ENCODE measurements at regions not wholly inside any gene's neighbourhood (a gene's known extent, or its start where the extent isn't known, plus 50 kb on each side); places are given as distances from the start of the nearest gene placed in this dataset.
A peak's percentile ranks its signal among the peaks of the same experiment; 100 is the strongest.

DNA sequence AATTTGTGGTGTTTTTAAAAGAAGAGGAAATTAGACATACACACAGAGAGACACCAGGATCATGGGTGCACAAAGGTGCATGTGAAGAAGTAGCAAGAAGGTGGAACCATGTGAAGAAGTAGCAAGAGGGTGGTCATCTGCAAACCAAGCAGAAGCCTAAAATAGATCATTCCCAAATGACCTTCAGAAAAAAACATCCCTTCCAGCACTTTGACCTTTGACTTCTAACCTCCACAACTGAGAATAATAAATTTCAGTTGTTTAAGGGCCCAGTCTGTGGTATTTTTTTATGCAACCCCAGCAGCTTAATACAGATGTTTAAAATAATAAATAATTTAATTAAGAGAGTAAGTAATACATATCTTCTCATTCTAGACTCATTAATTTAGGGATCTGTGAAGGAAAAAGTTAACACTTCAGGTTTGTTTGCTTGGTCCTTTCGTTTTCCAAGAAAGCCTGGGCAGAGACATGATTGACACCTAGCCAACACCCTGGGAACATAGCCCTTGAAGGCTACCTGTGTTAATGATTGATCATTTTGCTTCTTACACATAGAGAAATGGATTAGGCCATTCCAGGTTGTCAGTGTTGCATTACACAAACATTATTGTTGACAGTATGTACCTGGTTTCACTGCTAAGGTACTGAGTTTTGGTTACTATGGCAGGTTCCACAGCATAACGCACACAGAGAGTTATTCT, 1331.2 kb upstream of the GBE1 start:
- TF ChIP-seq, protein P1, sequence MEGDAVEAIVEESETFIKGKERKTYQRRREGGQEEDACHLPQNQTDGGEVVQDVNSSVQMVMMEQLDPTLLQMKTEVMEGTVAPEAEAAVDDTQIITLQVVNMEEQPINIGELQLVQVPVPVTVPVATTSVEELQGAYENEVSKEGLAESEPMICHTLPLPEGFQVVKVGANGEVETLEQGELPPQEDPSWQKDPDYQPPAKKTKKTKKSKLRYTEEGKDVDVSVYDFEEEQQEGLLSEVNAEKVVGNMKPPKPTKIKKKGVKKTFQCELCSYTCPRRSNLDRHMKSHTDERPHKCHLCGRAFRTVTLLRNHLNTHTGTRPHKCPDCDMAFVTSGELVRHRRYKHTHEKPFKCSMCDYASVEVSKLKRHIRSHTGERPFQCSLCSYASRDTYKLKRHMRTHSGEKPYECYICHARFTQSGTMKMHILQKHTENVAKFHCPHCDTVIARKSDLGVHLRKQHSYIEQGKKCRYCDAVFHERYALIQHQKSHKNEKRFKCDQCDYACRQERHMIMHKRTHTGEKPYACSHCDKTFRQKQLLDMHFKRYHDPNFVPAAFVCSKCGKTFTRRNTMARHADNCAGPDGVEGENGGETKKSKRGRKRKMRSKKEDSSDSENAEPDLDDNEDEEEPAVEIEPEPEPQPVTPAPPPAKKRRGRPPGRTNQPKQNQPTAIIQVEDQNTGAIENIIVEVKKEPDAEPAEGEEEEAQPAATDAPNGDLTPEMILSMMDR (IDR thresholded peaks at IDR 0.05; ENCODE audit: insufficient read depth, low read length, poor library complexity, severe bottlenecking) = no peak
- no peak for TF ChIP-seq EZH2phosphoT487 (conservative IDR thresholded peaks at IDR 0.05; ENCODE audit: low read length)
- Histone ChIP-seq H3K79me2 (ENCODE audit: insufficient read depth, low read length) (no peaks in the 10 kb centered on the region), H3K4me2 (ENCODE audit: low read depth, low read length, poor library complexity, severe bottlenecking) (no peak overlapping the region), H3K27me3 (ENCODE audit: low read length) (no peaks in the 10 kb centered on the region), H4K20me1 (ENCODE audit: low read depth, low read length) (no peaks in the 10 kb centered on the region), H3K9ac (ENCODE audit: low read length) (no peak overlapping the region), H2AFZ (ENCODE audit: low read depth, low read length, severe bottlenecking) (no peak overlapping the region), H3K9me2 (replicated peaks; ENCODE audit: insufficient read depth, low read length) (no peaks in the 10 kb centered on the region; the same call in 1 of the 2 replicates), H3K27ac (ENCODE audit: low read depth, low read length) (no peak overlapping the region), H3F3A (ENCODE audit: insufficient read depth) (no peaks in the 10 kb centered on the region), H3K4me3 (ENCODE audit: insufficient read depth, low read length, poor library complexity, severe bottlenecking) (no peak overlapping the region), H3K36me3 (ENCODE audit: low read length) (no peaks in the 10 kb centered on the region; the same call in 1 of the 2 replicates), H3K9me3 (ENCODE audit: insufficient read depth, low read length) (0 out of 2 replicates have a peak, but pooled peaks cover 4% of the 10 kb centered on the region)

DNA sequence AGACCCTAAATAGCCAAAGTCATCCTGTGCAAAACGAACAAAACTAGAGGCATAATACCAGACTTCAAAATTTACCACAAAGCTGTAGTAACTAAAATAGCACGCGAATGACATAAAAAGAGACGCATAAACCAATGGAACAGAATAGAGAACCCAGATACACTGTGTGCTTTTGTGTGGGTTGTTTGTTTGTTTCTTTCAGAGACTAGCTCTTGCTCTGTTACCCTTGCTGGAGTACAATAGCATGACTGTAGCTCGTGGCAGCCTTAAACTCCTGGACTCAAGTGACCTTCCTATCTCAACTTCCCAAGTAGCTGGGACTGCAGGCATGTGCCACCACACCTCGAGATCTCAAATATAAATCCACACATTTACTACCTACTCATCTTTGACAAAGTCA, 1314.6 kb upstream of the GBE1 start:
- Histone ChIP-seq H3K27me3 (ENCODE audit: low read length) (no peaks in the 10 kb centered on the region), H3K27ac (ENCODE audit: low read depth, low read length) (no peak overlapping the region), H3K9ac (ENCODE audit: low read length) (no peak overlapping the region), H3K79me2 (ENCODE audit: insufficient read depth, low read length) (no peaks in the 10 kb centered on the region), H3K9me3 (ENCODE audit: insufficient read depth, low read length) (no peaks in the 10 kb centered on the region; the same call in 1 of the 2 replicates), H3K4me3 (ENCODE audit: insufficient read depth, low read length, poor library complexity, severe bottlenecking) (no peak overlapping the region), H3F3A (ENCODE audit: insufficient read depth) (no peaks in the 10 kb centered on the region), H3K36me3 (ENCODE audit: low read length) (0 out of 2 replicates have a peak, but pooled peaks cover under 1% of the 10 kb centered on the region), H3K9me2 (replicated peaks; ENCODE audit: insufficient read depth, low read length) (no peaks in the 10 kb centered on the region), H3K4me2 (ENCODE audit: low read depth, low read length, poor library complexity, severe bottlenecking) (no peak overlapping the region), H4K20me1 (ENCODE audit: low read depth, low read length) (no peaks in the 10 kb centered on the region), H2AFZ (ENCODE audit: low read depth, low read length, severe bottlenecking) (peak overlapping the region; percentile 93)
- TF ChIP-seq, protein P1 (IDR thresholded peaks at IDR 0.05; ENCODE audit: insufficient read depth, low read length, poor library complexity, severe bottlenecking) = no peak
- TF ChIP-seq EZH2phosphoT487 (conservative IDR thresholded peaks at IDR 0.05; ENCODE audit: low read length) = no peak

DNA sequence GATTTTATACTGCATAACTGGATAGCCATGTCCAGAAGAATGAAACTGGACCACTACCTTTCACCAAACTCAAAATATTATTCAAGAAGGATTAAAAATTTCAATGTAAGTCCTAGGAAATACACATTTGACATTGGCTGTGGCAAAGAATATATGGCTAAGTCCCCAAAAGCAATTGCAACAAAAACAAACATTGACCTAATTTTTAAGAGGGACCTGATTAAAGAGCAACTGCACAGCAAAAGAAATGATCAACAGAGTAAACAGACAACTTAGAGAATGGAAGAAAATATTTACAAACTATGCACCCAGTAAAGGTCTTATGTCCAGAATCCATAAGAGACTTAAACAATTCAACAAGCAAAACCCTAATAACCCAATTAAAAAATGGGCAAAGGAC, 1313.0 kb upstream of the GBE1 start:
- Histone ChIP-seq H3K79me2 (ENCODE audit: insufficient read depth, low read length) (no peaks in the 10 kb centered on the region), H3K9ac (ENCODE audit: low read length) (no peak overlapping the region), H3K9me3 (ENCODE audit: insufficient read depth, low read length) (no peaks in the 10 kb centered on the region; the same call in 1 of the 2 replicates)

More for the DNA sequence above, 1313.0 kb upstream of the GBE1 start:
- H2AFZ ChIP-seq (ENCODE audit: low read depth, low read length, severe bottlenecking) = no peak overlapping the region
- H3K4me3 ChIP-seq (ENCODE audit: insufficient read depth, low read length, poor library complexity, severe bottlenecking) = no peak overlapping the region
- no peaks in the 10 kb centered on the region for H3F3A ChIP-seq (ENCODE audit: insufficient read depth)
- no peak overlapping the region for H3K4me2 ChIP-seq (ENCODE audit: low read depth, low read length, poor library complexity, severe bottlenecking)
- H3K27me3 ChIP-seq (ENCODE audit: low read length) = no peaks in the 10 kb centered on the region
- H3K27ac ChIP-seq (ENCODE audit: low read depth, low read length) = no peak overlapping the region
- H3K9me2 ChIP-seq (replicated peaks; ENCODE audit: insufficient read depth, low read length) = no peaks in the 10 kb centered on the region
- no peaks in the 10 kb centered on the region for H3K36me3 ChIP-seq (ENCODE audit: low read length)
- H4K20me1 ChIP-seq (ENCODE audit: low read depth, low read length) = no peaks in the 10 kb centered on the region
- TF ChIP-seq, protein P1 (IDR thresholded peaks at IDR 0.05; ENCODE audit: insufficient read depth, low read length, poor library complexity, severe bottlenecking) = no peak
- TF ChIP-seq EZH2phosphoT487 (conservative IDR thresholded peaks at IDR 0.05; ENCODE audit: low read length) = no peak

Measured in SU-DHL-6 (cell line).